ENCODE measurements at regions not wholly inside any gene's neighbourhood (a gene's known extent, or its start where the extent isn't known, plus 50 kb on each side); places are given as distances from the start of the nearest gene placed in this dataset.

DNA sequence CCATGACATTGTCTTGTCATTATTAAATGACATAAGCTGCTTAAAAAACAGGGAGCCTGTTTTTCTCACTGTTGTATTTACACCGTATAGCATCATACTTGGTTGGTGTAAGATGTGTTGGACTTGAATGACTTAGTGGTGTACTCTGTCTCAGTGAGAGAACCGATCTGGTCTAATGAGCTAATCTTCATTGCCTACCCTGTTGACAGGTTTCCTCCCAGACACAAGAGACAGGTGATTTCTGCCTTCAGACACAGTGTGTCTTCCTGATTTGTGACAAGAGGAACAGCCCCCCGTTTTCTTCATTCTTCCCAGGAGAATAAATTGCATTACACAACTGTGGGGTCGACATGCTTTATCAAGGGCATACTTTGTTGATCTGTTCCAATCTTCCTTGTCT is 137.2 kb upstream of the ID4 start:
- TF ChIP-seq CTCF (IDR thresholded peaks at IDR 0.05) = no peak
- TF ChIP-seq POLR2AphosphoS5 (IDR thresholded peaks at IDR 0.05) = no peak
- no peak for TF ChIP-seq POLR2A (IDR thresholded peaks at IDR 0.05)
- no peak for TF ChIP-seq EP300 (IDR thresholded peaks at IDR 0.05)

Data from upper lobe of left lung (tissue), 4 donors.